ENCODE measurements at regions not wholly inside any gene's neighbourhood (a gene's known extent, or its start where the extent isn't known, plus 50 kb on each side); places are given as distances from the start of the nearest gene placed in this dataset.

- no peak for TF ChIP-seq KDM5A (IDR thresholded peaks at IDR 0.05)
- TF ChIP-seq, protein P1, sequence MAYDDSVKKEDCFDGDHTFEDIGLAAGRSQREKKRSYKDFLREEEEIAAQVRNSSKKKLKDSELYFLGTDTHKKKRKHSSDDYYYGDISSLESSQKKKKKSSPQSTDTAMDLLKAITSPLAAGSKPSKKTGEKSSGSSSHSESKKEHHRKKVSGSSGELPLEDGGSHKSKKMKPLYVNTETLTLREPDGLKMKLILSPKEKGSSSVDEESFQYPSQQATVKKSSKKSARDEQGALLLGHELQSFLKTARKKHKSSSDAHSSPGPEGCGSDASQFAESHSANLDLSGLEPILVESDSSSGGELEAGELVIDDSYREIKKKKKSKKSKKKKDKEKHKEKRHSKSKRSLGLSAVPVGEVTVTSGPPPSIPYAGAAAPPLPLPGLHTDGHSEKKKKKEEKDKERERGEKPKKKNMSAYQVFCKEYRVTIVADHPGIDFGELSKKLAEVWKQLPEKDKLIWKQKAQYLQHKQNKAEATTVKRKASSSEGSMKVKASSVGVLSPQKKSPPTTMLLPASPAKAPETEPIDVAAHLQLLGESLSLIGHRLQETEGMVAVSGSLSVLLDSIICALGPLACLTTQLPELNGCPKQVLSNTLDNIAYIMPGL (CRISPR knock-in tag; IDR thresholded peaks at IDR 0.05; ENCODE audit: borderline replicate concordance) = no peak
- no peak for TF ChIP-seq GATA3 (IDR thresholded peaks at IDR 0.05; ENCODE audit: borderline replicate concordance)
- TF ChIP-seq E2F6 (IDR thresholded peaks at IDR 0.05; ENCODE audit: borderline replicate concordance, low read depth) = no peak
- no peak for TF ChIP-seq MYC (IDR thresholded peaks at IDR 0.05; ENCODE audit: borderline replicate concordance, low read length)
- no peak for TF ChIP-seq CEBPB (IDR thresholded peaks at IDR 0.05)
- no peak for TF ChIP-seq MAFK (IDR thresholded peaks at IDR 0.05; ENCODE audit: partially characterized antibody)
- TF ChIP-seq, protein P2, sequence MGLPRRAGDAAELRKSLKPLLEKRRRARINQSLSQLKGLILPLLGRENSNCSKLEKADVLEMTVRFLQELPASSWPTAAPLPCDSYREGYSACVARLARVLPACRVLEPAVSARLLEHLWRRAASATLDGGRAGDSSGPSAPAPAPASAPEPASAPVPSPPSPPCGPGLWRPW (IDR thresholded peaks at IDR 0.05) = no peak
- TF ChIP-seq NR3C1 (IDR thresholded peaks at IDR 0.05) = no peak
- CTCF ChIA-PET = no interaction called here
- 0 out of 3 replicates have a peak, but pooled peaks cover 3% of the 10 kb centered on the region for H3K4me1 ChIP-seq
- POLR2A ChIA-PET = no interaction called here
- no peak overlapping the region for H3K4me2 ChIP-seq
- no peaks in the 10 kb centered on the region for H3K9me3 ChIP-seq
- H3K27ac ChIP-seq = no peak overlapping the region
- H3K4me3 ChIP-seq = no peak overlapping the region
- DNase-seq (ENCODE audit: low read depth in 1 of 2, low spot score in 1 of 2) = no peak
- no peak for ATAC-seq
- no peak for FAIRE-seq
Measured at GRCh38 chr3:150255826-150256225, 152.3 kb upstream of the TSC22D2 start.

DNA sequence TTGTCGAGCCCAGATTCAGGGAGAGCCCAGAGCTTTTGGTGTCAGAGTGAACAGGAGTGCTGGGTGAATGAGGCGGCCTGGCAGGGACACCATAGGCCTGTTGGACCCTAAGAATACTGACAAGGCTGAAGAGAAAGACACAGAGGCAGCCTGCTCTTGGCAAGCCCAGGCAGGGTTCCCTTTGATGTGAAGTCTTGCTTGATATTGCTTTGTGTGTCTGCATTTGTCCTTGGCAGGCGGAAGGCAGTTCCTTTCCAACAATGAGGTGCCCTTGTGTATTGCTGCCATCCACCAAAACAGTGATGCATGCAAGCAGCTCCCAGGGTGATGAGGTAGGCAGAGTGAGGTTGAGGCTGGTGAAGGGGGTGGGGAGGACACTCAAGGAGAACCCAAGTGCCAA is 152.7 kb upstream of the TSC22D2 start:
- no peak for ATAC-seq
- Histone ChIP-seq H3K4me1 (0 out of 3 replicates have a peak, but pooled peaks cover 3% of the 10 kb centered on the region), H3K9me3 (no peaks in the 10 kb centered on the region), H3K27ac (no peak overlapping the region), H3K4me3 (no peak overlapping the region), H3K4me2 (no peak overlapping the region)
- DNase-seq (ENCODE audit: low read depth in 1 of 2, low spot score in 1 of 2) = no peak
- CTCF ChIA-PET = interaction anchor here (3.9 kb wide), 1 partner anchor 17 kb away, joined by 20 read pairs; no protein-coding TSS in a partner anchor
- TF ChIP-seq, protein P3, sequence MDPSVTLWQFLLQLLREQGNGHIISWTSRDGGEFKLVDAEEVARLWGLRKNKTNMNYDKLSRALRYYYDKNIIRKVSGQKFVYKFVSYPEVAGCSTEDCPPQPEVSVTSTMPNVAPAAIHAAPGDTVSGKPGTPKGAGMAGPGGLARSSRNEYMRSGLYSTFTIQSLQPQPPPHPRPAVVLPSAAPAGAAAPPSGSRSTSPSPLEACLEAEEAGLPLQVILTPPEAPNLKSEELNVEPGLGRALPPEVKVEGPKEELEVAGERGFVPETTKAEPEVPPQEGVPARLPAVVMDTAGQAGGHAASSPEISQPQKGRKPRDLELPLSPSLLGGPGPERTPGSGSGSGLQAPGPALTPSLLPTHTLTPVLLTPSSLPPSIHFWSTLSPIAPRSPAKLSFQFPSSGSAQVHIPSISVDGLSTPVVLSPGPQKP (IDR thresholded peaks at IDR 0.05; ENCODE audit: low read depth, low read length) = no peak
- TF ChIP-seq ESRRA (IDR thresholded peaks at IDR 0.05; ENCODE audit: borderline replicate concordance, low read length) (no peak), NFE2L2 (conservative IDR thresholded peaks at IDR 0.05; ENCODE audit: low read length) (no peak), ATOH8 (CRISPR knock-in tag; IDR thresholded peaks at IDR 0.05; ENCODE audit: low read depth) (no peak), MYC (IDR thresholded peaks at IDR 0.05; ENCODE audit: borderline replicate concordance, low read length) (no peak), POLR2A (IDR thresholded peaks at IDR 0.05; ENCODE audit: low read length) (no peak)
- FAIRE-seq = no peak
- 83% methylated on average over 3 of the region's 3 CpGs for WGBS (ENCODE audit: missing lambda C conversion rate)
- POLR2A ChIA-PET = no interaction called here

DNA sequence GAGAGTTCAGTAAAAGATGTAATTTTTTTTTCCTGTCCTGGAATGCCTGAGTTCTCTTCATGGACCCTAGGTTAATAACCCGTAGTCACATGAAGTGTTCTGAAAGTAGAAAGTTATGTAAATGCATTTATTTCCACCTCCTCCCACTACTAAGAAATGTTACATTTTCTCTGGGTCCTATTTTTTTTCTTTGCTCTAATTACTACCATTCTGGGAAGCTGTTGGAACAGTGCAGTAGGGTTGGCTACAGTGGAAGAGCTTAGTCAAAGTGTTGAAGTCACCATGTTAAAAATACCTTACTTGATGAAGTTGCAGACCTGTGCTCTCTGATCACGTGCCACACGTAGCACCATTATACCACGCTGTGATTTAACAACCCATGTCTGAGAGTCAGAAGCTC is 153.8 kb upstream of the TSC22D2 start:
- Histone ChIP-seq H3K4me3 (no peak overlapping the region), H3K9me3 (no peaks in the 10 kb centered on the region), H3K4me2 (no peak overlapping the region), H3K27ac (no peak overlapping the region), H3K4me1 (0 out of 3 replicates have a peak, but pooled peaks cover 3% of the 10 kb centered on the region)
- DNase-seq (ENCODE audit: low read depth in 1 of 2, low spot score in 1 of 2) (no peak), ATAC-seq (no peak), FAIRE-seq (no peak)
- CTCF ChIA-PET = interaction anchor here (0.6 to 3.9 kb wide), 4 partner anchors 13 to 295 kb away, joined by 3 to 20 read pairs (median 4); no protein-coding TSS in a partner anchor
- TF ChIP-seq HOXB13 (CRISPR knock-in tag; IDR thresholded peaks at IDR 0.05; ENCODE audit: low read depth) = no peak
- TF ChIP-seq PHF8 (IDR thresholded peaks at IDR 0.05; ENCODE audit: borderline replicate concordance, low read depth) = no peak
- 83% methylated on average over 4 of the region's 4 CpGs for WGBS (ENCODE audit: missing lambda C conversion rate)
- POLR2A ChIA-PET = interaction anchor here (0.7 kb wide), 1 partner anchor 14 kb away, joined by 3 read pairs; no protein-coding TSS in a partner anchor

All from A549 (cell line).